Gastrocnemius medialis (tissue), 4 donors: ENCODE measurements at regions not wholly inside any gene's neighbourhood (a gene's known extent, or its start where the extent isn't known, plus 50 kb on each side); places are given as distances from the start of the nearest gene placed in this dataset.

Experiments
- CTCF ChIP-seq, 5 experiments: fragments of 450-650 bp in 3 of 5; fragments of 200-600 bp in 2 of 5; sonication (generic) in 2 of 5; IDR thresholded peaks in 4 of 5; conservative IDR thresholded peaks in 1 of 5; 1 replicate in 4 of 5; 2 replicates in 1 of 5; pipeline ENCODE4 v1.5.1; 2016 to 2019; ENCODE audit warnings: antibody characterized with exemption in 5 of 5, mild to moderate bottlenecking in 3 of 5, moderate library complexity in 3 of 5
- POLR2A ChIP-seq, 2 donors: fragments of 450-650 bp; IDR thresholded peaks; one replicate each; pipeline ENCODE4 v1.6.1; 2017; ENCODE audit warnings: antibody characterized with exemption in 2 of 2, mild to moderate bottlenecking in 2 of 2, moderate library complexity in 2 of 2

GRCh38 chr10:123552760-123553554, 113.2 kb upstream of the GPR26 start:
- TF ChIP-seq CTCF (IDR thresholded peaks at IDR 0.05 in 4 of 5, conservative IDR thresholded peaks at IDR 0.05 in 1 of 5) (no peak), POLR2A (IDR thresholded peaks at IDR 0.05) (no peak)
